ENCODE measurements at regions not wholly inside any gene's neighbourhood (a gene's known extent, or its start where the extent isn't known, plus 50 kb on each side); places are given as distances from the start of the nearest gene placed in this dataset.

GRCh38 chr2:181223234-181223633, 234.0 kb upstream of the ITGA4 start:
- TF ChIP-seq POLR2A (IDR thresholded peaks at IDR 0.05) (no peak), CTCF (IDR thresholded peaks at IDR 0.05) (no peak)
